GM20431 (cell line): ENCODE measurements at regions not wholly inside any gene's neighbourhood (a gene's known extent, or its start where the extent isn't known, plus 50 kb on each side); places are given as distances from the start of the nearest gene placed in this dataset.

Experiments
- in situ Hi-C: fragments of 300-500 bp; cut with MseI, MboI; formaldehyde crosslinking; loops from one replicate; pipeline ENCODE4 v1.15.0; 2020; ENCODE audit warnings: low sequenced_read_pairs; ENCODE audit not compliant: unreplicated experiment

- in situ Hi-C loops: no loop called here
Measured at GRCh38 chr4:37040816-37041215, 203.7 kb upstream of the NWD2 start.

DNA sequence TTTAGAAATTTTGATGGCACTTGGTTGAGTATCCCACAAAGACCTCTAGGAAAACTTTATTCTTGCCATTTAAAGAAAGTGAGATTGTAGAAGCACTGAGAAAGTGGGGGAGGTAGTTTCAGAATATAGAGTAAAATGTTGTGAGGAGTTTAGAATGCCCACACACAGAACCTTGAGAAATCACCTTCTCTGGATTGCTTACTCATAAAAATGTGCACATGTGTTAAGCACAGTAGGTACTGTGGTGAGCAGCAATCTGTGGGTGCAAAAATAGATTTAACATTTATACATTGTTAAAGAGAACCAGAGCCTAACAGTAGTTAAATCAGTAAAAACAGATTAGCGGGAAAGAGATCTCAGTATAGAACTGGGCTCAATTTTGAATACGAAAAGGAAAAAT, 201.2 kb upstream of the NWD2 start:
- in situ Hi-C loops: no loop called here

DNA sequence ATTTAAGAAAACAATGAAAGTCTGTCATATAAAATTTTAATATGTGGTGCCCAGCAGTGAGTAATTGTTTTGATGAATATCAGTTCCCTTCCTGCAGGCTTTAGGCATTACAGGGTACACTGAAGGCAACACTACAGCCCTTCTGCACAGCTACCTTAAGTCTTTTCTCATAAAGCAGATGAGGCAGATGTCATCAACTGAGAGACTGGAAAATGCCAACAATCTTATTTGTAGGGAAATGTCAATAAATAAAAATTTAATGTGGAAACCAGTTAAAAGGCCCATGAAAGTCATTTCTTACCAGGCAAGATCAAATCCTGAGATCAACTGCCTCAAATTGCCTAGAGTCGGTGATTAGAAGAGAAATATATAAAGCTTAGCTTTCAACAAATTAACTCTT, 193.4 kb upstream of the NWD2 start:
- in situ Hi-C loops: no loop called here

DNA sequence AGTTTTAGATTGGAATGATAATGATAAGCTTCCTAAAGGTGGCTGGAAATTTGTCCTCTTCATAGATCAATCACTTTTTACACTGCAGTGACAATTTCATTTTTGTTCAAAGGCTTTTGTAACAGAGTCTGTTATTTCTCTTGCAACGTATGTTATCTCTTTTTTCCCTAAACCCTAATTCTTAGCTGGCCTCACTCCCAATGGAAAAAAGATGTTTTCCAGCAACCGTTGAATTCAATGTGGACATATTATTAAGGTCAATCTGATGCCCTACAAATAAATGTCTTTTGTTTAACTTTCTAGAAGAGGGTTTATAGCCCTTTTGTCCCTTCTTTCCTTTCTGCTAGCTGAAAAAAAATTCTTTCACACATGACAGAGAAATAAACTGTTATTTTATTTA, 192.7 kb upstream of the NWD2 start:
- in situ Hi-C loops: no loop called here

DNA sequence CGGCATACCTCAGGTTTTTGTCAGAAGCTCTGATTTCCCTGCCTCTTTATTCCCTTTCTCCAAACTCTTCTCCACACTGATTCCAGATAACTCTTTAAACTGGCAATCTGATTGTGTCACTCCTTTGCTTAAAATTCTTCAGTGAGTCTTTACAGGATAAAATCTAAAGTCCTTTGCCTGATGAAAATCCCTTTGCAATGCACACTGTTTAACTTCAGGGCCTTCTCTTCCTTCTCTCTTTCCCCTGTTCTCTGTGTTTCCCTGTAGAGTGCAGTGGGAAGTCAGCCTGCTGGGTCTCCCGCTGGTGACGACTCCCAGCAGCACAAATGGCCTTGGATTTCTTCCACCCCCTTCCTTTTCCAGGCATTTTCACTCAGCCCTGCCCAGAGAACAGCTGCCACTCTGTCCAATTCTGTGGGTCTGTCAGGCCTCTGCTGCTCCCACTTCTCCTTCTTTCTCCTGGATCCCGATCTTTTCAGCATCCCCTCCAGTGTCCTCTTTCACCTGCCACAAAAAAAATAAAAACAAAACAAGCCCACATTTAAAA, 189.9 kb upstream of the NWD2 start:
- in situ Hi-C loops: no loop called here

DNA sequence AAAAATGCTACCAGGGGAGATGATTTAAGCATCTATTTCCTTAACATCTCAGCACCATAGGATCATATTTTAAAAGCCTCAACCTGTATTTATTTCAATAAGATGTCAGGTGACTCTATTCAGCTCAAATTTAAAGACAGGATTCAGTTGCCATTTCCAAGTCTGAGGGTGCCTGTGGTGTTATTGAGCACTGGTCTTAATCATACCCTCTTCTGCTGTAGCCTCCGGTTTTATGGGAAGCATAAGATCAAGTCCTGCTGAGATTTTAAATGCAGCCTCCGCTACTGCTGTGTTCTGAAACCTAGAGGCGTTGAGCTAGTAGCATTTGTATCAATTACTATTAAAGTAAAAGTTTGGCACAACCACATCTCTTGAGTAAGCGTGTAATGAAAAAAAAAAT, 185.7 kb upstream of the NWD2 start:
- in situ Hi-C loops: no loop called here

GRCh38 chr4:37066159-37066558, 178.4 kb upstream of the NWD2 start:
- in situ Hi-C loops: no loop called here

DNA sequence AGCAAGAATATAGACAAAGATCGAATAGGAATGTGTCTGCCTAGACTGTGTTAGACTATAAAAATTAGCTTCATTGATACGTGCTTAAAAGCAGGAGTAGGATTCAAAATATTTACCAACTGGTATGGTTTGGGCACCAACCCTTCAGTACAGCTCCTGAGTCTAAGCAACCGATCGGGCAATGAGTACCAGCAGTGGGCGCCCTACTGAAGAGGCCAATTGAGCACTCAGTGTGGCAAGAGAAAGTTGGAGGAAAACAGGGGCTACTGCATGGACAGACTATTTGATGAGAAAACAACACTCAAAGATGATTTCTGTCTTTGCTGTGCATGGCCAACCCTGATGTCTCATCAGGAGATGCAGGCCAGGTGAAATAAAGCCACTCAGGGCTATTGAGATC, 176.0 kb upstream of the NWD2 start:
- in situ Hi-C loops: no loop called here

DNA sequence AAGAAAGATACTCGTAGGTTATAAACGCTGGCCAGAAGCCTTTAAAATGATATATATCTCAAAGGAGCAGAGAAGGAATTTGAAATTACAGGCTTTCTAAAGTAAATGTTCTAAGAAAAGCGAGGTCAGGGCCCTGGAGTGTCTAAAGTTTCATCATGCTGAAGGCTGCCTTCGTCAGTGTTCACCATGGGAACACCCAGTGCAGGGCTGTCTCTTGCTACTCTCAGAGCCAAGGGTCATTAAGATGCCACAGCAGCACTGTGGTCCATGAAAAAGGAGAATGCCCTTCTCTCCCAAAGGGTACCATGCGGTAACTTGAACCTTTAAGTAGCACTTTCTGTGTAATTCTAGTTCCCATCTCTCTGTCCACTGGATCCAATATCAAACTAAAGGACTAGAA, 174.5 kb upstream of the NWD2 start:
- in situ Hi-C loops: no loop called here

GRCh38 chr4:37071576-37071975, 173.0 kb upstream of the NWD2 start:
- in situ Hi-C loops: no loop called here

DNA sequence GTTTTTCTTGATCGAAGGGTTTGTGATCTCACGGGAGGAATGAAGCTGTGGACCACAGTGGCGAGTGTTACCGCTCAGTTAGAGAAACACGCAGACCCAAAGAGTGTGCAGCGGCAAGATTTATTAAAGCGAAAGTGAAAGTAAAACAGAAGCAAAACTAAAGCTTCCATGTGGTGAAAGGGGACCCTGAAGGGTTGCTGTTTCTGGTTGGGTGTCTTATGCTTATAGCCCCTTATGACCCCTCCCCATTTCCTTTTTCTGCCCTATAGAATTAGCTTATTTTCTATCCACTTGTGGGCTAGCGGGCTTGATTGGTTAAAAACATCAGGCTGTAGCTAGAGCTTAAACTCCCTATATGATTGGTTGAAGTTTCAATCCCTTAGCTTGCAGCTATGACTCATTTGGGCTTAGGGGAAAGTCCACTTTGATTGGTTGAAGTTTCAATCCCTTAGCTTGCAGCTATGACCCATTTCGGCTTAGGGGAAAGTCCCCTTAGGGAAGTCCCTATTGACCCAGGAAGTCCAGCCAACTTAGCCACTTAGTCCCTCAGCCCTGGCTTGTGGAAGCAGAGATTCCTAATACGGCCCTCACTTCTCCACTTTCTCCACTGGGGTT, 171.2 kb upstream of the NWD2 start:
- in situ Hi-C loops: no loop called here

GRCh38 chr4:37082912-37083311, 161.6 kb upstream of the NWD2 start:
- in situ Hi-C loops: no loop called here

- in situ Hi-C loops: no loop called here
Measured at GRCh38 chr4:37095925-37096324, 148.6 kb upstream of the NWD2 start.

DNA sequence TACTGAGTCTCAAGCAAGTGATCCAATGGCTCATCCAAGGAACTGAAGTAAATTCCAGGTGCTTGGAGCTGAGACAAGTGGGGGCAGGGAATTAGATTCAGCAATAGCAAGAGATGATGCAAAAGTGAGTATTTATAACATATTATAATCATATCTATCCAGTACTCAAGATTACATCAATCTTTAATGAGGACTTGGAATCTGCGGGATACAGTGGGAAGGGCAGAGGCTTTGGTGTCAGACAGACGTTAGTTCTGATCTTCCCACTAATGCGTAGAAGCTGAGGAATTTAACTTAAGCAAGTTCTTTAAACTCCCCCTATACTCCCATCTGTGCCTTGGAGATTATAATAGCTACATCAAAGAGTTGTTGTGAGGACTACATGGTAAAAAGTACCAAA, 143.4 kb upstream of the NWD2 start:
- in situ Hi-C loops: no loop called here

DNA sequence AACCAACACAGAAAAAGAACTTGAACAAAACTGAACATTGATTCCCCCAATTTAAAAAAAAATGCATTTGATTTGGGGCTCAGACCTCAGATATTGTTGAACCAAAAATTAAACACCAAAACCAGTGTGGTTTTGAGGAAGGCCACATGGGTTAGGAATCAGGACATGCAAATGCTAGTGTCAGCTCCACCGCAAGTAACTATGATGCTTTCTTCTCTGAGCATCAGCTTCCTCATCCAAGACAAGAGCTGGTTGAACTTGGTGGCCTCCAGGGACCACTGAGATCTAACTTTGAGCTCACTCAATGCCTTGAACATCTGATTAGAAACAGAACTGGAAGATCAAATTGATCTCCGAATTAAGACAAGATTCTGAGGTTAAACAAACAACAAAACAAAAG, 142.9 kb upstream of the NWD2 start:
- in situ Hi-C loops: no loop called here

- in situ Hi-C loops: no loop called here
Measured at GRCh38 chr4:37109756-37110155, 134.8 kb upstream of the NWD2 start.

- in situ Hi-C loops: no loop called here
Measured at GRCh38 chr4:37124800-37125199, 119.7 kb upstream of the NWD2 start.

GRCh38 chr4:37126051-37126450, 118.5 kb upstream of the NWD2 start:
- in situ Hi-C loops: no loop called here

DNA sequence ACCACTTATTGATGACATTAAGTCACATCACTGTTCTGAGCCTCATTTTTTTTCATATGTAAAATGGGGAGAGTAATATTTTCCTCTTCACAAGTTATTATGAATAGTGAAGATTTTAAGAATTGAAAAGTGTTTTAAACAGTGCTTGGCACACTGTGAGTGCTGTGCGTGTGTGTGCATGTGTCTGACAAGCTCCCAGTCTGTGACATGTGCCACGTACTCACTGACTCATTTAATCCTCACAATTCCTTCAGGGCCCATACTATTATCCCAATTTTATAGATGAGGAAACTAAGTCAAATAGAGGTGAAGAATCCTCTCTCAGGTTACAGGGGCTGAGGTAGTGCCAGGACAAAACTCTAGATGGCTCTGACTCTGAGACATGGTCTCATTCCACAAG, 114.1 kb upstream of the NWD2 start:
- in situ Hi-C loops: no loop called here

GRCh38 chr4:37132351-37132974, 112.1 kb upstream of the NWD2 start:
- in situ Hi-C loops: no loop called here

DNA sequence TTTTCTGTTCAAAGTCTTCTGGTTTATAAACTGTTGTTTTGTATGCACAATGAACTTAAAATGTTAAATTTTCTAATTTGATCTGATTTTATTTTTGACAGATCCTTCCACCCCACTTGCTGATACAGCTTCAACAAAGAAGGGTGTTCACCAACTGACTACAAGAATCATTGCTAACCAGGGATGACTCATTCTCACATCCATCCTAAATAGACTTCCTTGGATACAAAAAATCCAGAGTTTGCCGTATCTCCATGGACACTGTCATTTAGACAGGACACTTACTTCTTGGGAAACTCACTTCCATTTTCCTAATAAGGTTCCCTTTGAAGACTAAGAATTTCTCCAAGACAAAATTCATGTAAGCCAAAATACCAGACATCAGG, 111.6 kb upstream of the NWD2 start:
- in situ Hi-C loops: no loop called here

GRCh38 chr4:37138019-37138653, 106.4 kb upstream of the NWD2 start:
- in situ Hi-C loops: no loop called here
